ENCODE measurements at regions not wholly inside any gene's neighbourhood (a gene's known extent, or its start where the extent isn't known, plus 50 kb on each side); places are given as distances from the start of the nearest gene placed in this dataset.

GRCh38 chr3:187931101-187931500, 185.8 kb upstream of the BCL6 start:
- H3K4me3 ChIP-seq (ENCODE audit: control extremely low read depth in 1 of 5, extremely low read depth in 1 of 5, insufficient read depth in 1 of 5, low read depth in 2 of 5, low read length in 4 of 5) = no peak overlapping the region
- no peaks in the 10 kb centered on the region for H3K79me2 ChIP-seq (ENCODE audit: control insufficient read depth, insufficient read depth, low read length)
- Mint-ChIP-seq H3K9me3 (ENCODE audit: insufficient read depth) (no peaks in the 10 kb centered on the region), H3K27ac (no peak overlapping the region), H3K4me3 (no peak overlapping the region), H3K4me1 (peaks cover 36% of the 10 kb centered on the region), H3K27me3 (peaks cover 34% of the 10 kb centered on the region)
- H3K4me2 ChIP-seq (replicated peaks; ENCODE audit: low read depth, low read length, poor library complexity, severe bottlenecking) = no peak overlapping the region
- H4K20me1 ChIP-seq (ENCODE audit: control insufficient read depth, insufficient read depth, low read length, poor library complexity, severe bottlenecking) = no peaks in the 10 kb centered on the region
- no peak overlapping the region for H3K9ac ChIP-seq (ENCODE audit: low read length)
- H3K9me3 ChIP-seq (ENCODE audit: control extremely low read depth in 1 of 3, control insufficient read depth in 2 of 3, insufficient read depth in 1 of 3, low read length in 2 of 3) = no peaks in the 10 kb centered on the region
- H3K27ac ChIP-seq (ENCODE audit: low read length in 2 of 2) = no peak overlapping the region
- intact Hi-C loops (cut with micrococcal nuclease) = no loop called here
- peaks cover 0 to 8% (median 5%) of the 10 kb centered on the region in 4 experiments for H3K27me3 ChIP-seq (replicated peaks in 1 of 4; ENCODE audit: control extremely low read depth in 1 of 4, control insufficient read depth in 3 of 4, insufficient read depth in 4 of 4, low read length in 3 of 4)
- no peaks in the 10 kb centered on the region for H3K36me3 ChIP-seq (replicated peaks in 1 of 2; ENCODE audit: control extremely low read depth in 1 of 2, control insufficient read depth in 1 of 2, extremely low read depth in 1 of 2, insufficient read depth in 2 of 2, low read length in 1 of 2)
- DNase-seq = no peak
- TF ChIP-seq CTCF (IDR thresholded peaks at IDR 0.05) (no peak), EZH2 (IDR thresholded peaks at IDR 0.05; ENCODE audit: borderline replicate concordance, insufficient read depth, low read depth, low read length, poor library complexity, severe bottlenecking) (no peak)
- ChIA-PET POLR2A (no interaction called here), CTCF (interaction anchor here (0.6 kb wide), 1 partner anchor 477 kb away, joined by 4 read pairs; no protein-coding TSS in a partner anchor)
- 100% methylated on average over 1 of the region's 4 CpGs for WGBS (ENCODE audit: insufficient coverage)
- peaks cover 18 to 20% of the 10 kb centered on the region in 2 donors for H3K4me1 ChIP-seq (ENCODE audit: control insufficient read depth in 2 of 2, insufficient read depth in 2 of 2, low read length in 2 of 2)
- no peak for ATAC-seq (ENCODE audit: low read depth)
- no peak overlapping the region for H2AFZ ChIP-seq (ENCODE audit: insufficient read depth, low read depth, low read length, poor library complexity, severe bottlenecking)

GRCh38 chr3:187931770-187932278, 186.6 kb upstream of the BCL6 start:
- H3K27me3 Mint-ChIP-seq = peaks cover 33% of the 10 kb centered on the region
- no CpG with 5 or more reads among the region's 4 CpGs for WGBS (ENCODE audit: insufficient coverage)
- H3K9me3 ChIP-seq (ENCODE audit: control extremely low read depth in 1 of 3, control insufficient read depth in 2 of 3, insufficient read depth in 1 of 3, low read length in 2 of 3) = no peaks in the 10 kb centered on the region
- no peak overlapping the region for H3K4me2 ChIP-seq (replicated peaks; ENCODE audit: low read depth, low read length, poor library complexity, severe bottlenecking)
- intact Hi-C loops (cut with micrococcal nuclease) = no loop called here
- ChIA-PET POLR2A (no interaction called here), CTCF (no interaction called here)
- no peak overlapping the region for H3K27ac Mint-ChIP-seq
- no peak overlapping the region for H3K27ac ChIP-seq (ENCODE audit: low read length in 2 of 2)
- TF ChIP-seq EZH2 (IDR thresholded peaks at IDR 0.05; ENCODE audit: borderline replicate concordance, insufficient read depth, low read depth, low read length, poor library complexity, severe bottlenecking) (no peak), CTCF (IDR thresholded peaks at IDR 0.05) (no peak)
- peaks cover 37% of the 10 kb centered on the region for H3K4me1 Mint-ChIP-seq
- H3K36me3 ChIP-seq (replicated peaks in 1 of 2; ENCODE audit: control extremely low read depth in 1 of 2, control insufficient read depth in 1 of 2, extremely low read depth in 1 of 2, insufficient read depth in 2 of 2, low read length in 1 of 2) = no peaks in the 10 kb centered on the region
- peaks cover 0 to 8% (median 5%) of the 10 kb centered on the region in 4 experiments for H3K27me3 ChIP-seq (replicated peaks in 1 of 4; ENCODE audit: control extremely low read depth in 1 of 4, control insufficient read depth in 3 of 4, insufficient read depth in 4 of 4, low read length in 3 of 4)
- no peak overlapping the region for H3K4me3 ChIP-seq (ENCODE audit: control extremely low read depth in 1 of 5, extremely low read depth in 1 of 5, insufficient read depth in 1 of 5, low read depth in 2 of 5, low read length in 4 of 5)
- no peak overlapping the region for H3K9ac ChIP-seq (ENCODE audit: low read length)
- peaks cover 20 to 26% of the 10 kb centered on the region in 2 donors for H3K4me1 ChIP-seq (ENCODE audit: control insufficient read depth in 2 of 2, insufficient read depth in 2 of 2, low read length in 2 of 2)
- no peak overlapping the region for H3K4me3 Mint-ChIP-seq
- ATAC-seq (ENCODE audit: low read depth) (no peak), DNase-seq (no peak)
- H4K20me1 ChIP-seq (ENCODE audit: control insufficient read depth, insufficient read depth, low read length, poor library complexity, severe bottlenecking) = no peaks in the 10 kb centered on the region
- no peaks in the 10 kb centered on the region for H3K79me2 ChIP-seq (ENCODE audit: control insufficient read depth, insufficient read depth, low read length)
- no peak overlapping the region for H2AFZ ChIP-seq (ENCODE audit: insufficient read depth, low read depth, low read length, poor library complexity, severe bottlenecking)
- H3K9me3 Mint-ChIP-seq (ENCODE audit: insufficient read depth) = no peaks in the 10 kb centered on the region

Data from B cell (primary cell).